Upper lobe of left lung (tissue), 6 donors: ENCODE measurements at regions not wholly inside any gene's neighbourhood (a gene's known extent, or its start where the extent isn't known, plus 50 kb on each side); places are given as distances from the start of the nearest gene placed in this dataset.

Experiments used
- ATAC-seq, 2 donors: fragments of 200-7000 bp; cut with Tn5 transposase; one replicate each; pipeline ENCODE4 v1.9.1; 2022; ENCODE audit warnings: mild to moderate bottlenecking in 2 of 2, moderate library complexity in 2 of 2; ENCODE audit not compliant: low FRiP score in 2 of 2
- DNase-seq, 2 donors: peaks; one replicate each; pipeline ENCODE4 v3.0.0-alpha.2; 2019 to 2020
- H3K27ac ChIP-seq, 4 donors: fragments of 200-600 bp; sonication (generic); one replicate each; pipeline ENCODE4 v1.5.1; 2016 to 2019
- H3K27me3 ChIP-seq, 4 donors: fragments of 200-600 bp; sonication (generic); one replicate each; pipeline ENCODE4 v1.5.1; 2017 to 2019
- H3K36me3 ChIP-seq, 4 donors: fragments of 200-600 bp; sonication (generic); one replicate each; pipeline ENCODE4 v1.5.1; 2016 to 2019
- H3K4me1 ChIP-seq, 4 donors: fragments of 200-600 bp; sonication (generic); one replicate each; pipeline ENCODE4 v1.5.1; 2018 to 2019
- H3K4me3 ChIP-seq, 4 donors: fragments of 200-600 bp; sonication (generic); one replicate each; pipeline ENCODE4 v1.5.1; 2017 to 2019; ENCODE audit warnings: mild to moderate bottlenecking in 2 of 4, moderate library complexity in 1 of 4
- H3K9me3 ChIP-seq, 4 donors: fragments of 200-600 bp; sonication (generic); one replicate each; pipeline ENCODE4 v1.5.1; 2018 to 2019
- EP300 ChIP-seq, 4 donors: sonication (generic); formaldehyde crosslinking; IDR thresholded peaks; one replicate each; pipeline ENCODE4 v1.5.1; 2017; ENCODE audit warnings: antibody characterized with exemption in 4 of 4, control low read depth in 2 of 4
- POLR2A ChIP-seq, 4 donors: fragments of 450-650 bp; IDR thresholded peaks; one replicate each; pipeline ENCODE4 v1.5.1; 2016 to 2017; ENCODE audit warnings: antibody characterized with exemption in 4 of 4, mild to moderate bottlenecking in 2 of 4
- POLR2AphosphoS5 ChIP-seq, 2 donors: sonication (generic); formaldehyde crosslinking; IDR thresholded peaks; one replicate each; pipeline ENCODE4 v1.5.1; 2017; ENCODE audit warnings: antibody characterized with exemption in 2 of 2
- WGBS, 2 donors: methylation state at CpG; one replicate each; pipeline ENCODE4 v1.1.5; 2017 to 2018; 5-methylcytosine and 5-hydroxymethylcytosine counted together
- TF ChIP-seq, protein P1 (sequence below), 6 experiments: fragments of 450-650 bp in 4 of 6; fragments of 200-600 bp in 2 of 6; sonication (generic) in 2 of 6; IDR thresholded peaks; one replicate each; pipeline ENCODE4 v1.5.1; 2016 to 2019; ENCODE audit warnings: antibody characterized with exemption in 6 of 6
- donor health status: DM: no; HTN: no; CAD: no; lungs with moderate emphysema.
- donor health status: DM: no; HTN: yes; CAD: no; lungs with severe emphysema.

DNA sequence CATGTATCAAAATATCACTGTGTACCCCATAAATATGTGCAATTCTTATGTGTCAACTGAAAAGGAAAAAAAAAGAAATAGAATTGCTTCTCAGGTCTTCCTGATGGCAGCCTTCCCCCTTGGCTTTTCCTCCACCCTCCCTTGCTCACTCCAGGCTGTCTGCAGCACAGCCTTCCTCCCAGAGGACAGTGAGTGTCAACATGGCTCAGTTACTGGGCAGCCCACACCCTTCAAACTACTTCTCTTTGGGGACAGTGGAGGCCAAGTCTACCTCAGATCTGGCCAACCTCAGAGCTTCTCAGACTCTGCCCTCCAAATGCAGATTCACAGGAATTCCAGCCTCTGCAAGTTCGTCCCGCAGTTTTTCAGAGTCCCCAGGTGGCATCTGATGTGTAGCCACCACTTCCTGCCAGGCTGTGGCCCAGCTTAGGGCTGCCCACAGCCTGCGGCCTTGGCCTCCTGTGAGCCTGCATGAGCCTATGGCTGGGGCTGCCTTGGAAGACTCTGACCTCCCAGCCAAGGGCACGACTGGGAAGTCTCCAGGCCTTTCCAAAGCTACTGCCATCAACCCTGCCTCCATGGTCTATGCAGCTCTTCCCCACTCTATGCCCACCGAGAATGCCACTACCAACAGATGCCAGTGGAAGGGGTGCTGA lies 148.0 kb upstream of the PWP1 start:
- ATAC-seq (peak in 1 of 2 donors; percentile 28), DNase-seq (peak in 1 of 2 donors; percentile 22)
- Histone ChIP-seq H3K9me3 (no peaks in the 10 kb centered on the region), H3K27ac (no peak overlapping the region), H3K27me3 (no peaks in the 10 kb centered on the region), H3K4me3 (no peak overlapping the region), H3K36me3 (no peaks in the 10 kb centered on the region), H3K4me1 (no peaks in the 10 kb centered on the region)
- TF ChIP-seq POLR2AphosphoS5 (IDR thresholded peaks at IDR 0.05) (no peak), POLR2A (IDR thresholded peaks at IDR 0.05) (no peak), EP300 (IDR thresholded peaks at IDR 0.05) (no peak)
- WGBS, 2 donors, result 72 to 90% methylated on average over 4 to 5 of the region's 5 CpGs

DNA sequence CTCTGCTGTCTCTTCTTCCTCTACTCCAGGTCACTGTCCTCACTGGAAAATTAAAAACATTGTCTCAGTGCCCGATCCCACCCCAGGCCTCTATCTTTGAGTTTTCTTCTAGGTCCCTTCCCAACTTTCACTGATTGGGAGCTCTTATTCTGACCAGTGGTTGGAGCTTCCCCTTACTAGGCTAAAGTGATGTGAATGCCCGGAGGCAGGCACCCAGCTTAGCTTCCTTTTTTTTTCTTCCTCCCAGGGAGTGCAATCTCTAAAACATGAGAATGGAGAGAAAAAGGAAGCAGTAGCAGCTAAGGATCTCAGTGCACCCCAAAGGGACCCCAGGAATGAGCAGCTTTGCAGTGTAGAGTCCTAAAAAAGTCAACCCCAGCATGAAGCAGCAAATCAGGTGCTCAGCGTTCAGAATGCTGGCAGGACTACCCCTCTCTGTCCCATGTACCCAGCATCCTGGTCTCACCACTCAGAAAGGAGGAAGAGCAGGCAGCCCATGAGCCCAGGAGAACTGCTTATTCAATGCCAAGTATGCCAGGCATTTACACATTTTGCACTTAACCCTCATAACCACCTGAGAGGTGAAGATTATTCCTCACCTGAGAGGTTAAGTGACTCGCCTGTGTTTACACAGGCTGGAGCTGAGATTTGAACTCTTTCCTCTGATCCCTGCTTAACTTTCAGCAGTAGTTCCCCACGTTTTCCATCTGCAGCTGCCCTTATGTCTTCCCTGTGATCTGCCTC lies 146.2 kb upstream of the PWP1 start:
- 62 to 69% methylated on average over 5 of the region's 5 CpGs for WGBS, 2 donors
- H3K27me3 ChIP-seq, result no peaks in the 10 kb centered on the region
- no peak for DNase-seq
- no peak overlapping the region for H3K4me3 ChIP-seq
- no peak overlapping the region for H3K27ac ChIP-seq
- TF ChIP-seq, protein P1, sequence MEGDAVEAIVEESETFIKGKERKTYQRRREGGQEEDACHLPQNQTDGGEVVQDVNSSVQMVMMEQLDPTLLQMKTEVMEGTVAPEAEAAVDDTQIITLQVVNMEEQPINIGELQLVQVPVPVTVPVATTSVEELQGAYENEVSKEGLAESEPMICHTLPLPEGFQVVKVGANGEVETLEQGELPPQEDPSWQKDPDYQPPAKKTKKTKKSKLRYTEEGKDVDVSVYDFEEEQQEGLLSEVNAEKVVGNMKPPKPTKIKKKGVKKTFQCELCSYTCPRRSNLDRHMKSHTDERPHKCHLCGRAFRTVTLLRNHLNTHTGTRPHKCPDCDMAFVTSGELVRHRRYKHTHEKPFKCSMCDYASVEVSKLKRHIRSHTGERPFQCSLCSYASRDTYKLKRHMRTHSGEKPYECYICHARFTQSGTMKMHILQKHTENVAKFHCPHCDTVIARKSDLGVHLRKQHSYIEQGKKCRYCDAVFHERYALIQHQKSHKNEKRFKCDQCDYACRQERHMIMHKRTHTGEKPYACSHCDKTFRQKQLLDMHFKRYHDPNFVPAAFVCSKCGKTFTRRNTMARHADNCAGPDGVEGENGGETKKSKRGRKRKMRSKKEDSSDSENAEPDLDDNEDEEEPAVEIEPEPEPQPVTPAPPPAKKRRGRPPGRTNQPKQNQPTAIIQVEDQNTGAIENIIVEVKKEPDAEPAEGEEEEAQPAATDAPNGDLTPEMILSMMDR (IDR thresholded peaks at IDR 0.05), result no peak
- TF ChIP-seq POLR2A (IDR thresholded peaks at IDR 0.05), result no peak
- TF ChIP-seq EP300 (IDR thresholded peaks at IDR 0.05), result no peak
- no peak for TF ChIP-seq POLR2AphosphoS5 (IDR thresholded peaks at IDR 0.05)
- no peak for ATAC-seq
- no peaks in the 10 kb centered on the region for H3K36me3 ChIP-seq
- no peaks in the 10 kb centered on the region for H3K4me1 ChIP-seq
- H3K9me3 ChIP-seq, result no peaks in the 10 kb centered on the region

DNA sequence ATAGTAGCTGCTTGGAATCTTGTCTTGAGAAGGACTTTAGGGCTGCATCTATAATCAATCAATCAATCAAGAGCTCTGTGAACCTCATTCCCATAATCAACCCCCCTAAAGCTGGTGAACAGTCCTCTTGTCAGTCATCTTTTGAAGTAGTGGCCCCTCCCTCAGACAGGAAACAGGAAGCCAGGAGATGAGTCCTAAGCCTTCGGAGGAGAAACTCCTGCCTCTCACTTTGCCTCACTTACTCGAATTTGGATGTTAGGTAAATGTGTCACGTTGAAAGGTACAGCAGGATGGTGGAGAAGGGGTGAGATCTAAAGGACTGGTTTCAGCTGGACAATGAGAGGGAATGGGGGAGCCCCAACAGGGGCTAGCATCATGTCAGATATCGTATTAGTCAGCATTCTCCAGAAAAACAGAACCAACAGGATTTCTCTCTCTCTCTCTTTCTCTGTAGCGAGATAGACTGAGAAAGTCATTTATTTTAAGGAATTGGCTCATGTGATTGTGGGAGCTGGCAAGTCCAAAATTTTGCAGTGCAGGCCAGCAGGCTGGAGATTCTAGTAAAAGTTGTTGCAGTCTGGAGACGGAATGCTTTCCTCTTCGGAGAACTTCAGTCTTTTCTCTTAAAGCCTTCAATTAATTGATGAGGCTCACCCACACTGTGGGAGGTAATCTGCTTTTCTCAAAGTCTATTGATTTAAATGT lies 144.4 kb upstream of the PWP1 start:
- Histone ChIP-seq H3K9me3 (no peaks in the 10 kb centered on the region), H3K36me3 (no peaks in the 10 kb centered on the region), H3K4me3 (no peak overlapping the region), H3K27me3 (no peaks in the 10 kb centered on the region), H3K4me1 (no peaks in the 10 kb centered on the region), H3K27ac (no peak overlapping the region)
- ATAC-seq (no peak), DNase-seq (no peak)
- TF ChIP-seq EP300 (IDR thresholded peaks at IDR 0.05), result no peak
- TF ChIP-seq, protein P1 (IDR thresholded peaks at IDR 0.05), result no peak
- no peak for TF ChIP-seq POLR2A (IDR thresholded peaks at IDR 0.05)
- no peak for TF ChIP-seq POLR2AphosphoS5 (IDR thresholded peaks at IDR 0.05)
- 77 to 80% methylated on average over 7 of the region's 7 CpGs for WGBS, 2 donors

DNA sequence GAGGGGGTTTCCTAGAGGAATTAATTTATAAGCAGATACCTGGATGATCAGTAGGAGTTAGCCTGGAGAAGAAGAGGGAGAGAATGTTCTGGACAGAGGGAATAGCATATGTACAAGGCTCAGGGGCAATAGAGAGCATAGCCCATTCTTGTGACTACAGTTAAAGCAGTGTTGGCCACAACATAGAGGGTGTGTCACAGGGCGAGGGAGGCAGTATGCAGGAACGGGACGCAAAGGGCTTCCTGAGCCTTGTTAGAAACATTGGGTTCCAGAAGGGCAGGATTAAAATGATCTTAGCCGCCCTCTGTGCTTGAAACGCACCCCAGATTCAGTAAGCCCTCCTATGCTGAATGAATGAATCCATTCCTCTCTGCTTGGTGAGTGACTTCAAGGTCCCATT lies 142.2 kb upstream of the PWP1 start:
- no peaks in the 10 kb centered on the region for H3K27me3 ChIP-seq
- H3K36me3 ChIP-seq, result no peaks in the 10 kb centered on the region
- no peak for DNase-seq
- ATAC-seq, result no peak
- no peaks in the 10 kb centered on the region for H3K4me1 ChIP-seq
- TF ChIP-seq, protein P1 (IDR thresholded peaks at IDR 0.05), result no peak
- TF ChIP-seq EP300 (IDR thresholded peaks at IDR 0.05), result no peak
- TF ChIP-seq POLR2AphosphoS5 (IDR thresholded peaks at IDR 0.05), result no peak
- no peak for TF ChIP-seq POLR2A (IDR thresholded peaks at IDR 0.05)
- H3K27ac ChIP-seq, result no peak overlapping the region
- no peak overlapping the region for H3K4me3 ChIP-seq
- no peaks in the 10 kb centered on the region for H3K9me3 ChIP-seq
- WGBS, 2 donors, result 79 to 89% methylated on average over 4 to 5 of the region's 5 CpGs

DNA sequence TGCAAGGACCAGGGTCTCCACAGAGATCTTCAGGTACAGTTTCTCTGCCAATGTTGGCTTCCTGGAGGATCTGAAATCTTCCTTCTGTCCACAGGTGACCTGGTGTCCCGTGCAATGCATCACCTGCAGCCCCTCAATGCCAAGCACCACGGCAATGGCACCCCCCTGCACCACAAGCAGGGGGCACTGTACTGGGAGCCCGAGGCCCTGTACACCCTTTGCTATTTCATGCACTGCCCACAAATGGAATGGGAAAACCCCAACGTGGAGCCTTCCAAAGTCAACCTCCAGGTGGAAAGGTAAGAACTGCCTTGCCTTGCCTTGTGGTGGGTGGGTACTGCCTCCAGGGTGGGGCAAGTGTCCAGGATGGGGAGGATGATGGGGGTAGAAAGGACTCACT lies 141.8 kb upstream of the PWP1 start:
- Histone ChIP-seq H3K4me1 (no peaks in the 10 kb centered on the region), H3K36me3 (no peaks in the 10 kb centered on the region), H3K27me3 (no peaks in the 10 kb centered on the region), H3K27ac (no peak overlapping the region), H3K9me3 (no peaks in the 10 kb centered on the region), H3K4me3 (no peak overlapping the region)
- TF ChIP-seq, protein P1 (IDR thresholded peaks at IDR 0.05), result no peak
- TF ChIP-seq POLR2AphosphoS5 (IDR thresholded peaks at IDR 0.05) (no peak), POLR2A (IDR thresholded peaks at IDR 0.05) (no peak), EP300 (IDR thresholded peaks at IDR 0.05) (no peak)
- DNase-seq (peak in 1 of 2 donors; percentile 8), ATAC-seq (no peak)
- WGBS, 2 donors, result 50 to 77% methylated on average over 1 to 4 of the region's 4 CpGs
